HEK293T (cell line): ENCODE measurements at regions not wholly inside any gene's neighbourhood (a gene's known extent, or its start where the extent isn't known, plus 50 kb on each side); places are given as distances from the start of the nearest gene placed in this dataset.
"Not testable (repeated sequence)": the region's sequence is repeated elsewhere in the genome, so short reads cannot be mapped to it uniquely, and the experiment has no call there.

Experiments used
- CTCF ChIA-PET: fragments of 350-600 bp; formaldehyde crosslinking; extraction: SDS; loops from one replicate; lab custom pipeline; 2021; ENCODE audit warnings: antibody characterized with exemption, inconsistent platforms; lab: Yijun Ruan, JAX
- POLR2A ChIA-PET: fragments of 350-600 bp; formaldehyde crosslinking; extraction: SDS; loops from one replicate; lab custom pipeline; 2020; ENCODE audit warnings: antibody characterized with exemption, inconsistent platforms; lab: Yijun Ruan, JAX
- DNase-seq: peaks from one replicate; pipeline ENCODE4 v3.0.0; 2012; ENCODE audit warnings: mixed read lengths; ENCODE audit errors: extremely low spot score
- ARNT ChIP-seq: fragments of 450-650 bp; IDR thresholded peaks from 2 replicates; pipeline ENCODE4 v1.6.1; 2017; ENCODE audit warnings: mild to moderate bottlenecking
- BHLHE40 ChIP-seq: fragments of 450-650 bp; IDR thresholded peaks from 2 replicates; pipeline ENCODE4 v1.6.1; 2016; ENCODE audit warnings: mild to moderate bottlenecking, moderate library complexity, borderline replicate concordance
- CTBP1 ChIP-seq: fragments of 450-650 bp; IDR thresholded peaks from 2 replicates; pipeline ENCODE4 v1.6.1; 2016; ENCODE audit warnings: borderline replicate concordance
- ELF4 ChIP-seq: fragments of 450-650 bp; IDR thresholded peaks from 2 replicates; pipeline ENCODE4 v1.6.1; 2017; ENCODE audit warnings: antibody characterized with exemption
- FOXA1 ChIP-seq: fragments of 450-650 bp; IDR thresholded peaks from 2 replicates; pipeline ENCODE4 v1.6.1; 2016; ENCODE audit warnings: mild to moderate bottlenecking
- FOXK2 ChIP-seq: fragments of 450-650 bp; IDR thresholded peaks from 2 replicates; pipeline ENCODE4 v1.6.1; 2016; ENCODE audit warnings: mild to moderate bottlenecking
- FOXM1 ChIP-seq: fragments of 450-650 bp; IDR thresholded peaks from 2 replicates; pipeline ENCODE4 v1.6.1; 2017; ENCODE audit warnings: mild to moderate bottlenecking, borderline replicate concordance
- HDGF ChIP-seq: fragments of 450-650 bp; IDR thresholded peaks from 2 replicates; pipeline ENCODE4 v1.6.1; 2017; ENCODE audit warnings: antibody characterized with exemption, borderline replicate concordance
- L3MBTL2 ChIP-seq: fragments of 450-650 bp; conservative IDR thresholded peaks from 2 replicates; pipeline ENCODE4 v1.6.1; 2016; ENCODE audit warnings: mild to moderate bottlenecking
- LEF1 ChIP-seq: fragments of 450-650 bp; IDR thresholded peaks from 2 replicates; pipeline ENCODE4 v1.6.1; 2017; ENCODE audit warnings: mild to moderate bottlenecking, borderline replicate concordance
- NFRKB ChIP-seq: fragments of 450-650 bp; IDR thresholded peaks from 2 replicates; pipeline ENCODE4 v1.6.1; 2016; ENCODE audit warnings: mild to moderate bottlenecking, moderate library complexity
- PKNOX1 ChIP-seq: fragments of 450-650 bp; IDR thresholded peaks from 2 replicates; pipeline ENCODE4 v1.6.1; 2016
- SP1 ChIP-seq: fragments of 450-650 bp; IDR thresholded peaks from 2 replicates; pipeline ENCODE4 v1.6.1; 2017
- SUZ12 ChIP-seq: fragments of 450-650 bp; IDR thresholded peaks from 2 replicates; pipeline ENCODE4 v1.6.1; 2016; ENCODE audit warnings: mild to moderate bottlenecking
- TARDBP ChIP-seq: fragments of 450-650 bp; IDR thresholded peaks from 2 replicates; pipeline ENCODE4 v1.6.1; 2016
- ZNF384 ChIP-seq: fragments of 450-650 bp; IDR thresholded peaks from 2 replicates; pipeline ENCODE4 v1.6.1; 2016

GRCh38 chr2:67579806-67580205, 182.7 kb downstream of the ETAA1 start:
- TF ChIP-seq L3MBTL2 (no peak), SUZ12 (no peak), TARDBP (no peak), BHLHE40 (no peak), SP1 (no peak), LEF1 (no peak), FOXA1 (no peak), FOXM1 (no peak)
- CTCF ChIA-PET = no interaction called here
- POLR2A ChIA-PET = no interaction called here
- no peak for DNase-seq

- ChIA-PET CTCF (interaction anchor here (0.6 to 0.7 kb wide), 2 partner anchors 17 to 47 kb away, joined by 3 read pairs; no protein-coding TSS in a partner anchor), POLR2A (no interaction called here)
- DNase-seq = peak; percentile 23
- no peak for TF ChIP-seq TARDBP
- TF ChIP-seq FOXM1 = no peak
- TF ChIP-seq ELF4 = no peak
- TF ChIP-seq FOXA1 = no peak
- TF ChIP-seq PKNOX1 = no peak
- TF ChIP-seq ARNT = no peak
- no peak for TF ChIP-seq NFRKB
- no peak for TF ChIP-seq SUZ12
- no peak for TF ChIP-seq L3MBTL2
- no peak for TF ChIP-seq CTBP1
- no peak for TF ChIP-seq LEF1
- no peak for TF ChIP-seq ZNF384
- TF ChIP-seq BHLHE40 = no peak
- no peak for TF ChIP-seq HDGF
- TF ChIP-seq SP1 = no peak
- no peak for TF ChIP-seq FOXK2
These were observed 184.6 kb downstream of the ETAA1 start for GRCh38 chr2:67581751-67582150.

GRCh38 chr2:67583185-67583584, 186.1 kb downstream of the ETAA1 start:
- POLR2A ChIA-PET = no interaction called here
- CTCF ChIA-PET = no interaction called here
- no peak for DNase-seq
- no peak for TF ChIP-seq NFRKB
- TF ChIP-seq ZNF384 = no peak
- TF ChIP-seq ELF4 = no peak
- TF ChIP-seq SUZ12 = no peak
- no peak for TF ChIP-seq PKNOX1
- TF ChIP-seq HDGF = no peak
- TF ChIP-seq TARDBP = no peak
- no peak for TF ChIP-seq FOXA1
- TF ChIP-seq FOXK2 = no peak
- TF ChIP-seq L3MBTL2 = no peak
- no peak for TF ChIP-seq ARNT
- no peak for TF ChIP-seq BHLHE40
- no peak for TF ChIP-seq SP1
- no peak for TF ChIP-seq CTBP1
- TF ChIP-seq FOXM1 = no peak
- no peak for TF ChIP-seq LEF1

DNA sequence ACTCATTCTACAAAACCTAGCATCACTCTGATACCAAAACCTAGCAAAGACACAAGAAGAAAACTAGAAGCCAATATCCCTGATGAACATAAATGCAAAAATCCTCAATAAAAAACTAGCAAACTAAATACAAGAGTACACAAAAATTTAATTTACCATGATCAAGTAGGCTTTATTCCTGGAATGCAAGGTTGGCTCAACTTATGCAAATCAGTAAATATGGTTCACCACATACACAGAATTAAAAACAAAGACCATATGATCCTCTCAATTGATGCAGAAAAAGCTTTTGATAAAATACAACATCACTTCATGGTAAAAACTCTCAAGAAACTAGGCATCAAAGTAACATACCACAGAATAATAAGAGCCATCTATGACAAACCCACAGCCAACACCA, 188.3 kb downstream of the ETAA1 start:
- ChIA-PET POLR2A (no interaction called here), CTCF (no interaction called here)
- no peak for DNase-seq
- no peak for TF ChIP-seq FOXK2
- TF ChIP-seq SUZ12 = no peak
- TF ChIP-seq CTBP1 = no peak
- no peak for TF ChIP-seq ELF4
- TF ChIP-seq PKNOX1 = no peak
- no peak for TF ChIP-seq L3MBTL2
- no peak for TF ChIP-seq NFRKB
- TF ChIP-seq TARDBP = no peak

DNA sequence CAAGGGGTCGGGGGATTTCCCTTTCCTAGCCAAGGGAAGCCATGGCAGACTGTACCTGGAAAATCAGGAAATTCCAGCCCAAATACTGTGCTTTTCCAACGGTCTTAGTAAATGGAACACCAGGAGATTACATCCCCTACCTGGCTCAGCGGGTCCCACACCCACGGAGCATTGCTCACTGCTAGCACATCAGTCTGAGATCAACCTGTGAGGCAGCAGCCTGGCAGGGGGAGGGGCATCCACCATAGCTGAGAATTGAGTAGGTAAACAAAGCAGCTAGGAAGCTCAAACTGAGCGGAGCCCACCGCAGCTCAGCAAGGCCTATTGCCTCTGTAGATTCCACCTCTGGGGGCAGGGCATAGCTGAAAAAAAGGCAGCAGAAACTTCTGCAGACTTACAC, 192.0 kb downstream of the ETAA1 start:
- POLR2A ChIA-PET, CTCF ChIA-PET, DNase-seq: not testable (repeated sequence)

- CTCF ChIA-PET, POLR2A ChIA-PET, DNase-seq: not testable (repeated sequence)
These were observed 197.4 kb downstream of the ETAA1 start for GRCh38 chr2:67594522-67594921.

GRCh38 chr2:67596871-67597270, 199.7 kb downstream of the ETAA1 start:
- DNase-seq = no peak
- TF ChIP-seq ELF4 (no peak), NFRKB (no peak), TARDBP (no peak), FOXK2 (no peak), ZNF384 (no peak)
- CTCF ChIA-PET = interaction anchor here (0.6 kb wide), 1 partner anchor 285 kb away, joined by 3 read pairs; no protein-coding TSS in a partner anchor

DNA sequence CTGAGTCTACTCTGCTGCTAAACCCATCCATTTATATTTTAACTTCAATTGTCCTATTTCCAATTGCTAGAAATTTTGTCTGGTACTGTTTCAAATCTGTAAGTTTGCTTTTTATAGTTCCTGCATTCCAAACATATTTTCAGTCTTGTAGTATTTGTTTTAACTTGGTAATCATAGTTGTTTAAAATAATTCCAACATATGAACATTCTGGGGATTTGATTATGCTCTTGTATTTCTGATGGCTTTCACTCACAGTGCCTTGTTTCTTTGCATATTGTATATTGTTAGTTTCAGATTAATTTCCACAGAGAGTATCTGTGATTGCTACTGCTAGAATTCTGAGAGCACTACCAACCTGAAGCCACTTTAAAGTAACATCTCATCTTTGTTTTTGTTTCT, 202.4 kb downstream of the ETAA1 start:
- POLR2A ChIA-PET = no interaction called here
- no peak for DNase-seq
- CTCF ChIA-PET = no interaction called here
- TF ChIP-seq TARDBP (no peak), FOXM1 (no peak)

More at GRCh38 chr2:67596871-67597270, 199.7 kb downstream of the ETAA1 start:
- POLR2A ChIA-PET = no interaction called here
